ENCODE measurements at regions not wholly inside any gene's neighbourhood (a gene's known extent, or its start where the extent isn't known, plus 50 kb on each side); places are given as distances from the start of the nearest gene placed in this dataset.

DNA sequence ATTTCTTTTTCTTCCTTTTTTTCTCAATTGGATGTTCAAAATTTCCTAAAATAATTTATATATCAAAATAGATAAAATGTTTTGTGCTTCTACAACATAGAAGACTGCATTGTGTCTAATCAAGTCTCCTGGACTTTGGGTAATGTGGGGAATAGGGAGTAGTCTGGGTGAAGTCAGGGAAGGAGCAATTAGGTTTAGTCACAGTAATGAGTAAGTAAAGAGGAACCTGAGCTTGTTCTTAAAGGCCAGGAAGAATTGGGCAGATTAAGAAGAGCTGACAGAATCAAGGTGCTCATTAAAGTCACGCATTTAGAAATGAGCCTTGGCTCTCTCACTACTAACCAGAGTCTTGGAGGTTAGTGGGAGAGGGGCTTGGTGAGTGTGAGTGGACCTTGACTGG lies 233.3 kb upstream of the SSTR1 start:
- DNase-seq (ENCODE audit: low read depth, low spot score), result no peak
- dilution Hi-C loops (cut with MboI; ENCODE audit: extremely low pct_ligation_motif_present, low sequenced_read_pairs) (no loop called here), intact Hi-C loops (cut with micrococcal nuclease) (no loop called here)
- H3K27ac ChIP-seq (ENCODE audit: insufficient read depth, low read depth, low read length), result no peak overlapping the region
- H3K4me2 ChIP-seq (ENCODE audit: insufficient read depth, low read length), result no peak overlapping the region
- H4K20me1 ChIP-seq (replicated peaks; ENCODE audit: control insufficient read depth, extremely low read depth, insufficient read depth, low read length), result no peaks in the 10 kb centered on the region
- H3K9me1 ChIP-seq (replicated peaks; ENCODE audit: control insufficient read depth, extremely low read depth, insufficient read depth, low read length), result no peaks in the 10 kb centered on the region
- ChIA-PET POLR2A (no interaction called here), CTCF (no interaction called here)
- TF ChIP-seq FOS (IDR thresholded peaks at IDR 0.05; ENCODE audit: borderline replicate concordance, insufficient read depth, low read length), result no peak
- TF ChIP-seq JUN (IDR thresholded peaks at IDR 0.05; ENCODE audit: borderline replicate concordance, insufficient read depth, insufficient read length, low read depth), result no peak
- no peak for TF ChIP-seq CTCF (IDR thresholded peaks at IDR 0.05; ENCODE audit: extremely low read depth in 1 of 2, insufficient read depth in 1 of 2, low read depth in 1 of 2, low read length in 2 of 2)
- TF ChIP-seq, protein P1, sequence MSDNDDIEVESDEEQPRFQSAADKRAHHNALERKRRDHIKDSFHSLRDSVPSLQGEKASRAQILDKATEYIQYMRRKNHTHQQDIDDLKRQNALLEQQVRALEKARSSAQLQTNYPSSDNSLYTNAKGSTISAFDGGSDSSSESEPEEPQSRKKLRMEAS (IDR thresholded peaks at IDR 0.05; ENCODE audit: insufficient read depth, insufficient read length), result no peak
- TF ChIP-seq EZH2 (IDR thresholded peaks at IDR 0.05; ENCODE audit: borderline replicate concordance, low read depth, low read length, severe bottlenecking), result no peak
- no peak for TF ChIP-seq POLR2AphosphoS5 (IDR thresholded peaks at IDR 0.05; ENCODE audit: insufficient read depth, low read depth, low read length)
- no peak for TF ChIP-seq MYC (IDR thresholded peaks at IDR 0.05; ENCODE audit: low read depth, low read length)
- TF ChIP-seq POLR2A (IDR thresholded peaks at IDR 0.05; ENCODE audit: low read depth, low read length), result no peak
- TF ChIP-seq GATA2 (IDR thresholded peaks at IDR 0.05; ENCODE audit: insufficient read depth, insufficient read length, low read depth, low read length), result no peak
- H2AFZ ChIP-seq (ENCODE audit: low read depth, low read length), result no peak overlapping the region
- no peak overlapping the region for H3K9ac ChIP-seq (replicated peaks; ENCODE audit: extremely low read depth, insufficient read depth, low read length)
- H3K36me3 ChIP-seq (ENCODE audit: control insufficient read depth in 2 of 2, extremely low read depth in 1 of 2, insufficient read depth in 2 of 2, low read length in 2 of 2), result no peaks in the 10 kb centered on the region
- no peak for FAIRE-seq
- BruUV-seq (replicated peaks), result no TSS peak
- H3K79me2 ChIP-seq (ENCODE audit: control insufficient read depth, insufficient read depth, low read length), result no peaks in the 10 kb centered on the region
- no peaks in the 10 kb centered on the region for H3K4me1 ChIP-seq (ENCODE audit: control insufficient read depth, extremely low read depth, insufficient read depth, low read length)
- no peak overlapping the region for H3K4me3 ChIP-seq (replicated peaks in 1 of 3; ENCODE audit: insufficient read depth in 1 of 3, low read depth in 1 of 3, low read length in 3 of 3)
- no peaks in the 10 kb centered on the region for H3K27me3 ChIP-seq (ENCODE audit: control insufficient read depth in 2 of 2, insufficient read depth in 2 of 2, low read length in 2 of 2)
- no peaks in the 10 kb centered on the region for H3K9me3 ChIP-seq (replicated peaks; ENCODE audit: control insufficient read depth, insufficient read depth, low read length)
